Pons (tissue), 1 donor: ENCODE measurements at regions not wholly inside any gene's neighbourhood (a gene's known extent, or its start where the extent isn't known, plus 50 kb on each side); places are given as distances from the start of the nearest gene placed in this dataset.

Experiments
- DNase-seq: peaks from one replicate; pipeline ENCODE4 v3.0.0-alpha.2; 2016; ENCODE audit warnings: low spot score

DNA sequence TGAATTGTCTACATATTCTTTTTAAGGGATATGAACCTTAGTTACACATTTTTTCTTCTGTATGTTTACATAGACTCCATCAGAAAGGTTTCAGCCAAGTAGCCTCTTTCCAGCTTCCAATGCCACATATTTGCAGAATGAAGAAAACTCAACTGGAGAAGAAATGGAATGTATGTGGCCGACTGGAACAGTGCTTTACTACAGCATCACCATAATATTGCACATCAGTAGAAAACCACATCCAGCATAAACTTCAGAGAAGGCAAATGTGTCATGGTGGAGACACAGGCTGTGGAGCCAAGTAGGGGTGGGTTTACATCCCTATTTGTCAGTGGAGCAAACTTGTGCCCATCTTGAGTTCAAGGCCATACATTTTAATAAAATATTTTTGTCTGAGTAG is 204.8 kb upstream of the LDB2 start:
- DNase-seq: no peak

DNA sequence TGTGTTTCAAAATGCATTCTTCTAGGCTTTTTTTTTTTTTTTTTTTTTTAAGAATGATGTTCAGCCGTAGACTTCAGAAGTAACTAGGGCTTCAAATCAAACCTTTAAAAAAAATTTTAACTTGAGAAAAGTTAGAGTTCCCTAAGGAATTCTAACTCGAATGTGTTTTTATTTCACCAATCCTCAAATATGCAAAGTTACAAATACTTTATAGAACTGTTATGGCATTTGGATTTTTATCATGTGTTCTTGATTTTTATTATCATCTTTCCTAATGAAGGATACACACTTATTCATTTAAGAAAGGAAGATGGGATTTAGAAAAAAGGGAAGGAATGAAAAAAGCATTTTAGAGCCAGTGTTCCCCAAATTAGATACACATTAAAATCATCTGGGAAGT is 200.6 kb upstream of the LDB2 start:
- no peak for DNase-seq

DNA sequence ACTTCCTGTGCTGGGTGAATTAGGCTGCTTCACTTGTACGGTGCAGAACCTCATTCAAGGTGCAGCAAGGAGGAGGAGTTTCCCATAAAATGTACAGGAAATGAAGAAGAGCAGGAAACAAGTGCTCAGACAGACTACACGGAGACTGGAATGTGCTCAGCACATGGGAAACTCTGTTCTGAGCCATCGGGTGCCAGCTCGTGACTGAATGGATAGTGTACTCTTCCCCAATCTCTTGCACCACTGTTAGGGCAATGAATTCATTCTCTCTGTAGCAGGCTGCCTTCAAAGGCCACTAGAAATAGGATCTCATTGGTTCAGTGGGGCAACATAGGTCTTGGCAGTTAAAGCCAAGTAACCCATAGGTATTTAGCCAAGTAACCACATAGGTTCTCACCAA is 200.0 kb upstream of the LDB2 start:
- DNase-seq: no peak

DNA sequence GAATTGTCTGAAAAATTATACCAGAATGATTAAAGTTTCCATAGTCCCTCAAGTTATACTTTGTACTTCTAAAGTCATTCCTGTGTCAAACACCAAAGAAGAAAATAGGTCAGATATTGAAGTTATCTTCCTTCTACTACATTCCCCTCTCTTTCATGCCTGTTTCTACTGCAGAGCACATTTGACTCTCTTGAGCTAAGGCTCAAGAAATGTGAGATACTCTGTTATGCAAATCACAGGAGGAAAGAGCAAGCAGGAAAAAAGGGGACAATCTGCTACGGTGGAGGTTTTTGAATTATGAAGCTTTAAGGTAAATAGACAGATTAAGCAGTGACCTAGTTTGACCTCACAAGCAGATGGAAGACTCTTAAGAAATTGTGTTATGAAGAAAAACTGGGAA is 198.9 kb upstream of the LDB2 start:
- DNase-seq: no peak

DNA sequence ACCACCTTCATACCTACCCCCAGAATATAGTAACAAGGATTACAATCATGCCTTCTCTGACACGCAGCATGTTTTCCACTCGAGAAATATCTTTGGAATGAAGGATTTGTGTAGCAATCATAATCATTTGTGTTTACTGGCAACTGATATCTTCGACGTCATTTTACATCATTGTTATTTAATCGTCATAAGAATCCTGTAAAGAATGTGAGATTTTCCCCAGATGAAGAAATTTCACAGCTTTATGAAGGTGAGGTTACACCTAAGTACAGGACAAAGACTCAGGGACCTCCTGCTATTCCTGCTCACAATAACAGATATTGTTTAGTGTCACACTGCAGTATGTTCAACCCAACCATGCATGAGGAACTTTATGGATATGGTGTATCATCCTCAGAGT is 198.2 kb upstream of the LDB2 start:
- DNase-seq: no peak

DNA sequence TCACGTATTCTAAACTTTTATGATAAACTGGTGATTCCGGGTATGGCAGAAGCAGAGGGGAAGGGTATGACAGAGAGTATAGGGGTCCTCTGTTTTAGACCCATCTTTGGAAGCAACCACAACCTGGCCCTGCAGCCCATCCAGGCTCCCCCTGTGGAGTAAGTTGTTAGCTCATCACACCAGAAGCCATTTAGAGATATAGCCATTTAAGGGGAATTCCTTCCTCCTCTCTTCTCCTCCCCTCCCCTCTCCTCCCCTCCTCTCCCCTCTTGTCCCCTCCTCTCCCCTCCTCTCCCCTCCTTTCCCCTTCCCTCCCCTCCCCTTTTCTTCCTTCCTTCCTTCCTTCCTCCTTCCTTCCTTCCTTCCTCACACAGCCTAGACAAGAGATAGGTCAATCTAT is 197.3 kb upstream of the LDB2 start:
- DNase-seq: no peak

DNA sequence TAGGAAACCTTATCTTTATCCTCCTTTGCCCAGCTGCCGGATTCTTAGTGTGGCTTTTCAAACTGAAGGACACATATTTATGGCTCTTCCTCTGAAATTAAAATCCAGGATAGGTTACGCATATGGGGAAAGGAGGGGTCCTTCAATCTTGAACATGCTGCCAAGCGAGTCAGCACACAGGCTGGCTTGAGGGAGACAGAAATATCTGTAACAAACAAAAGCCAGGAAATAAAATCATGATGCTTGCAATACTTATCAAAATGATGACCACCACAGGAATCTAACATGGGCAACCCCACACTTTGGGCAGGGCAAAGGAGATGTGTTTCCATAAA is 196.4 kb upstream of the LDB2 start:
- DNase-seq: no peak

DNA sequence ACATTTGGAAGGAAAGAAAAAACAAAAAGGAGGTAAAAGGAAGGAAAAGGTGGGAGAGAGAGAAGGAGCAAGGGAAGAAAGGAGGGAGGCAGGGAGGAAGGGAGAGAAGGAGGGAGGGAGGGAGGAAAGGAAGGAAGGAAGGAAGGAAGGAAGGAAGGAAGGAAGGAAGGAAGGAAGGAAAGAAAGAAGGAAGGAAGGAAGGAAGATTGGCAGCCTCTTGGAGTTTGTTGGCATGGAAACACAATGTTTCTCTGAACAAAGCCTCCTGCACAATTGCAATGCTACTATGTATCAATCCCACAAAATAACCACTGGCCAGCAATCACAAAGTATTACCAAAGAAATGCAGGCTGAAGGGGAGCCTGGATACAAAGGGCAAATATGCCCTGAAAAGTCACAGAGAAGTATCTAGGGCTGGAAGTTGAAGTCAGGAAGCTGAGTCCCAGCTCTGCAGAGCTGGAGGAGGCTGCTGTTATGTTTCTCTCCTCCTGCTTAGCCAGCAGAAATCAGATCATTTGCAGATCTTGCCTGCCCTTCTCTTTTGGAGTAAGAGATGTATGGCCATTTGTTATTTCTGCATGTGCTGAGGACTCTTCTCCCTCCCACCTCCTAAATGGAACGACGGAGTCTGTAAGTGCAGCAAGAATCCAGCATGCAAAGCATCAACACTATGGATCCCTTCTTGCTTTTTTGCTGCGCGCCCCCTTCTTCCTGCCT is 195.9 kb upstream of the LDB2 start:
- DNase-seq: no peak

DNA sequence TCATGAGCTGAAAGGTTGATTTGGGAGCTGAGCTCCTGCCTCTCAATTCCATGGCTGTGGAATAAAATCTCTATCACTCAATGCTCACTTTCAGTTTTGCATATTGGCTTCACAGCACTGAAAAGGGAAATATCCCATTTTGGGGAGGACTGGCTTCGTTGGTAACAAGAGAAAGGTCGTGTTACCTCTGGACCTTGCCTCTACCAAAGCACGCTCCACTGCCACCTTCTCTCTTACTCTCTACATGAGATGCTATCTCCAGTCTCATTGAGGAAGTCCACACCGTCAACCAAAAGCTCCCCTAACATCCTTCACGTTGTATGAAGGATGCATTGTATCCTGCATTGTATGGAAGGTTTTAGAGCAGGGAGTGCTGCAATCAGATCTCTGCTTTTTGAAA is 195.0 kb upstream of the LDB2 start:
- no peak for DNase-seq

DNA sequence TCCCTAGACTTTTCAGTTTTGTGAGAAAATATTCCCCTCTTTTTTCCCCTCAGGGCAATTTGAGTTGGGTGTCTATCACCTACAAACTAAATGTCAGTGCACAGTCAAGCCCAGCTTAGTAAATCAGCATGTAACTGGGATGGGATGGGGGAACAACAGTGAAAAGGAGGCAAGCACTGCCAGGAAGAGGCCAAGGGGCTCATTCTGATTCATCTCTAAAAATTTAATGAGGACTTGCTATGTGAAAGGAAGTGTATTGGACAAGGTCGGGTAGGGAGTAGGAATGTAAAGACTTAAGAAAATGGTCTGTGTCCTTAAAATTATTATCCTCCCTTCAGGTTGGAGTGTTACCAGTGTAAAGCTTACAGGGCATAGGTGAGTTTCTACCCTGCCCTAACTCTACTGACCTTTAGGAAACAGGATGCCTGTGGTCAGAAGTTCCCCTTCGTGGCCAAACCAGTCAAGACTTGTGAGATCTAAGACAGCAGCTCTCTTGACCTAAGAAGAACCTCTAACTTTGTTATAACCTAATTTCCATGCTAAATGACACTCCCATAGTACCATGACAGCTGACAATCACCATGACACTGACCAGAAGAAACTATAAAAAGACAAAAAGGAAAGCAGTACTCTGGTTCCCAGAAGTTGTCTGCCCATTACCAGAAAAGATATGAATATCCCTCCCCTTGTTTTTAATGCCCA is 194.4 kb upstream of the LDB2 start:
- DNase-seq: no peak

DNA sequence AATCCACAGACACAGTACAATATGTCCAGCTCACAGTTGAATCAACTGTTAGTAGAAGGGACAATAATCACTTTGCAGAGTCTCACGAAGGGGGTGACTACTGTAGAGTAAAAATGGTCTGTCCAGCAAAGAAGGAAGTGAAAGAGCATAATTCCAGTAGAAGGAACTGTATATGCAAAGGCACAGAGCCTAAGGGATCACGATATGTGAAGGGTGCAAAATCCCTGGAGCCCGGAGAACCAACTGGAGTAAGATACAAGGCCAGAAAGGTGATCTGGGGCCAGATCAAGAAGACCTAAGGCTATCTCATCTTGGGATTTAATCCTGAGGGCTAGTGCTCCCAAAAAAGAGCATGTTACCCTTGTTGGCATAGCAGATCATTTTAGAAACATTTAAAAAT is 192.7 kb upstream of the LDB2 start:
- no peak for DNase-seq

DNA sequence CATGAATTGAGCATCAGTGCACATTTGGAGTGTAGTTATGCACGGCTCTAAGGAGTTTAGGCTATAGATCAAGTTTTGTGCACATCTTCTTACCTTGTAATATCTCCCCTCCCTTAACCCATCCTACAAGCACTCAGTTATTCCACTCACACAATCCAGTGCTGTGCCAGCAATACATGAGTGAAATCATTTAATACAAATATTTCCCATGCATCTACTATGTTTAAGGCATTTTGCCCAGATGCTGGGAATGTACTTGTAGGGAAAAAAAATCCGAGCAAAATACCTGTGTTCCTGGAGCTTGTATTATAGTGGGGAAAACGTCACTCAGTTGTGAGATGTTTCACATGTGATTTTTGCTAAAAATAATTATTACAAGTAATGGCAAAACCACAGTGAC is 191.6 kb upstream of the LDB2 start:
- DNase-seq: no peak

DNA sequence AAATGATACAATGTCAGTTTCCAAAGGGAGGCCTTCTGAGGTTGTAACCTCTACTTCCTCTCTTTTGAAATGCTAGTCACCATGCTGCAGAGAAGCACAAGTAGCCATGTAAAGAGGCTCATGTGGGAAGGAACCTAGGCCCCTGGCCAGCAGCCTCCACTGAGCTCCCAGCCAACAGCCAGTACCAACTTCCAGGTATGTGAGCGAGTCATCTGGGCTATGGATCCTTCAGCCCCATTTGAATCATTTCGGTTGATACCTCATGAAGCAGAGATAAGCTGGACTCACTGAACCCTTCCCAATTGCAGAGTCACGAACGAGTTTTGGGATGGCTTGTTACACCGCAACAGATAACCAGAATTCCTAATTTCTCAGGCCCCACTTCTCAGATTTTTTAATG is 187.0 kb upstream of the LDB2 start:
- DNase-seq: no peak

DNA sequence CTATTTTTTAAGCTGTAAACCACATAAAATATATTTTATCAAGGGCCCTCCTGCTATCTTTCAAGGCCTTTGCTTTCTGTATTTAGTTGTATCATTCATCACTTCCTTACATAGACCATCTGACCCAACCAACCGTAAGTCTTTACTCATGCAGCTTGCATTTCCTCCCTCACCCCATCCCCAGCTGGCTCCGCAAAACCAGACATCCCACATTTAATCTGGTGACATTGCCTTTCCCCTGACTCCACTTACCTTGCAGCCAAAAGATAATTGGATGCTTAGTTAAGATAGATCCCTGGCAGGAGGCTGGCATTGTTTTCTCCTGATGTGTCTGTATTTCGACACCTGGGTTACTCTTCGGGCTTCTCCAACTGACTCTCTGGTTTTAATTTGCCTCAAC is 183.7 kb upstream of the LDB2 start:
- no peak for DNase-seq

DNA sequence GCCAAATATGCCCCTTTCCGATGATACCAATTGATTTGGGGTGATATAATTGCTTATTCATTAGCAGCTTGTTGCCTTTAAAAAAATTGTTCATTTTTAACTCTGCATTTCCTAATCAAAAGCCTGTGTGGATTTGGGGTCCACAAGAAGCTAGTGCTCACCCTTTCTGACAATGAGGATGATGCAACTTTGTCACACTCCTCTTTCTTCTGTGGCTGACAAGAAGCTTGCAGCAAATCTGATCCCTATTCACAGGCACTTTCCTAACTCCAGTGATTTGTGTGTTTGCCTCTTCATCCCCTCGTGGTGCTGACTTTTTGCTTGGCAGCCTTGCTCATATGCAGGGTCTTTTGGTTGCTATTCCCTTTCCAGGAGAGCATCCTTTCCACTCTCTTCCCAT is 182.7 kb upstream of the LDB2 start:
- no peak for DNase-seq

DNA sequence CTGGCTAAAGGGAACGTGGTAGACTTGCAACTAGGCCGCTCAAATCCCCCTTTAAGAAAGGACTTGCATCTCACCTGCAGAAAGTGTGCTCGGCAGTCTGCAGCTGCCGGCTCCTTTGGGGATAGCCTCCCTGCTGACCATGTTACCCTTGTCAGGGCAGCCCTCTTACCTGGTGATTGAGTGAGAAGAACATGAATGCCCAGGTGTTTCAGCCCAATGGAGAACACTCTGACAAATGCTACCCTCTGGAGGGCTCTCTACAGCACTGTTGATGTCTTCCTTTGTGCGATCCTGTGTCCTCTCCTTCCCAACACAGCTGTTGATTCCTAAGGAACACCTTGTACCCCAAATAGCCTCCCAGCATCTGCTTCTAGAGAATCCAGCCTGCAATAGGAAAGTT is 178.7 kb upstream of the LDB2 start:
- DNase-seq: no peak

DNA sequence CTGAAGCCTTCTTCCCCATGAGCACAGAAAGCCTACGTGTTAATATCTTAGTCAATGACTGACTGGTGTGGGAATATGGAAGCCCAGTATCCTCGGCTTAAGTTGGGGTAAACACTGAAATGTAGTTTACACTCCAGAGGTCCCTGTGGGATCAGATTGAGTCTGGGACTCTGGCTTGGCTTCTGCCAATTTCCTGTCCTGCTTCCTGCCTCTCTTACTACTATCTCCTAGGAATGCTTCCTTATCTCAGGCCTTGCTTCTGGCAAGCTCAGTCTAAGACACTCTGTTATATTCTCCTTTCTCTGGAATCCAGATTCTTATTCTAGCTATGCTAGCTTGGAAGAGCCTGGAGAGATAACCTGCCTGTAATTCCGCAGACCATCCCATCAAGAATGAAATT is 174.0 kb upstream of the LDB2 start:
- DNase-seq: no peak

DNA sequence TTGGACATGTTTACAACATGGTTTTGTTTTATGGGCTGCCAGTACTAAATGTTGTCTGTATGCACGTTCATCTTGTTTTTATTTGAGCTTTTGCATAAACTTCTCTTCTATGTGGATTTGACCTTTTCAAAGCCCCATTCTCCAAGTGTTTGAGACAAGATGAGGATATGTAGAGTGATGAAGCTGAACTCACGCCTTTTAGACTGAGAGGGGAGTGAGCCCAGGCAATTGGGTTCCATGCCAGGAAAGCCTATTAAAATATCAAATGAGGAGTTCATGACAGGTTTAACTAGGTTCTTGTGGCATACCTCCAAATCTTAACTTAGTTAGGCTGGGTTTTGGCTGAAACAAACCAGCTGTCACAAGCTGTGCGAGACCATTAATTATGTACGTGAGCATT is 170.4 kb upstream of the LDB2 start:
- DNase-seq: no peak

DNA sequence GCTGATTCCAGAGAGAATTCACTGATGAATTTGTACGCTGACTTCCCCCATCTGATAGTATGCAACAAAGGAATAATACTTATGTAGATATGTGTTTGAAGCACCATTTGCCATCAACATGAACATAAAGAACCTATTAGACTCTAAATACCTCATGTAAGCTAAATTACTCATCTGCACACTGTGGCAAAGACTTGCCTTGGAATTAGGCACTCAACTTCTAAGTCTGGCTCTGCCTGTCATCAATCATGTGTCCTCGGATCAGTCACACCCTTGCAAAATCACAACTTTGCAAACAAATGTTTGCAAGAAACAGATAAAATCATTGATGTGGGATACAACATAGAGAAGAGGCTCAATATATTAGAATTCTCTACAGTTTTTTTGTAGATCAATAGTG is 169.9 kb upstream of the LDB2 start:
- DNase-seq: no peak

DNA sequence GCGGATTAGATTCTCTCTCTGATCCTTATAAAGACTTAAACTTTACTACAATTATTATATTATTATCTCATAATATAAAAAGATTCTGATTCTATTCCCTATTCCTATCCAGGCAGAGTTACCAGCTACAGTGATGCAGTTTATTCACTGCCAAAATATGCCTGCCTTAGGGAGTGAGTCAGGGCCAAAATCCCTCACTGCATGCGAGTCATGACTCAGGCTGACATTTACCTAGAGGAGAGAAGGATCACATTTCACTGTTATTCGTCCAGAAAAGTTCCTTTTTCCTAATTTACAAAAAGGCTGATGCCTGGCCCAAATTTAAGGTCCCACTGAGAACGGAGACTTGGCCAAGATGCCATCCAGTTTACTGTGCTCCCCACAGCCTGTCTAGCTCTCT is 168.5 kb upstream of the LDB2 start:
- DNase-seq: no peak

DNA sequence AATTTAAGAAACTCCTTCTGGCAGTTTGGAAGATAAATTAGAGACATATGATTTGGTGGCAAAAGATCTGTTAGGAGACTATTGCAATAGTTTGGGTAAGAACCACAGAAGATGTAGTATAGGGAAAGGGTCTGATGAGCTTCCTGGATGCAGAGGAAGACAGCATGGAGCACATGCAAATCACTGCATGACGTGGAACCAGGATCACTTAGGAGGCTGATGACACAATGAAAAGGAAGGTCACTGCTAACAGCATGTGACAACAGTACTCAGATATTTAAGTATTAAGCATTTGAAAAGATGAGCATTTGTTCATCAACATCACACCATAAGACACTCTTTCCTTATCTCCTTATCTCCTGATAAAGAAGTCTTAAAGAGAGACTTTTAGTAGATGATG is 167.8 kb upstream of the LDB2 start:
- DNase-seq: no peak

DNA sequence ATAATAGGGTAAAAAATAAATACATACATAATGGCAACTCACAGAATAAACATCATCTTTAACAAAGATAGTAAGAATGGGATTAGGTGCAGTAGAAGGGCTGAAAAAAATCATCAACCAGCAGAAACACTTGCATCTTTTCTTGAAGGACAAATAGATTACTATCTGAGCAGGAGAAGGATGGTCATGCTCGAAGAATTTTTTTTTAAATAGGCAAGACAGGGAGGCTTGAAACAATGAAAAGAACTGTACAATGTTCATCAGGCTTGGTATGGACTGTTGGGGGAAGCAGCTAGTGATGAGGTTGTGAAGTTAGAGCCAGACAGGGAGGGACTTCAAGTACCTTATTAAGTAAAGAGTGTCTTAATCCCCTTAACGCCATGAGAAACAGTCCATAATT is 167.4 kb upstream of the LDB2 start:
- no peak for DNase-seq

DNA sequence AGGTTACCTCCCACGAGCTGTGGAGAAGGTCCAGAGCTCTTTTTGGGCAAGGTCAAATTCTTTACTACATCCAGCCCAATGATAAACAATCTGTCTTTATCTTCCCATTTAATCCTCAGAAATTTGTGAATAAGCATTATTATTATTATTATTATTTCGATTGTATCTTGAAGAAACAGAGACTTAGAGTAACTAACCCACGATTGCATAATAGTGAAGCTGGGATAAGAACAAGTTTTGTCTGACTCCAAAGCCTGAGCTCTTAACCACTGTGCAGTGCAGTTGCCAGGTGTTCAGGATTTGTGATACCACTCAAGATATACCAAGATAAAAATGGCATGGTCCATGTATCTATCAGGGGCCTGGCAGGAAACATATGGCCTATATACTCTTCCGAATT is 166.5 kb upstream of the LDB2 start:
- no peak for DNase-seq

DNA sequence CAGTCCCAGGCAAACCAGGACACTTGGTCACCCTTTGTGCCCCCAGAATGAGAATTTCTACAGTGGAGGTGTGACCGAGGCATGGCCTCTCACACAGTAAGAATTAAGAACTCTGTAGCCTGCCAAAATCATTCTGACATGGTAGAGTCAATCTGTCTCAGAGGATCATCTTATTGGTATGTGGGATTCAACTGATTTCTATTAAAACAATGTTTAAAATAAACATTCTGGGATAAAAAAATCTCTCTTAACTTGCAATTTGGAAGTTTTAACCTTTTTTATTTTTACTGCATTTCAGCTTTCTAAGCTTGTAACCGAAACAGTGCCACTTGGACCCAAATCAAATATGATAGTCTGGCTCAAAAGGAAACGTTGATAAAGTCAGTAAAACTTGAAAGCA is 165.4 kb upstream of the LDB2 start:
- no peak for DNase-seq
